SK-N-SH treated with all-trans-retinoic acid at 6 μM for 48 hours (cell line): ENCODE measurements at regions not wholly inside any gene's neighbourhood (a gene's known extent, or its start where the extent isn't known, plus 50 kb on each side); places are given as distances from the start of the nearest gene placed in this dataset.

Experiments
- CREB5 ChIP-seq: fragments of 250-450 bp; sonication (Bioruptor Pico); IDR thresholded peaks from 2 replicates; pipeline ENCODE4 v1.5.1; 2020; ENCODE audit warnings: low read depth, mild to moderate bottlenecking, moderate library complexity
- PATZ1 ChIP-seq: fragments of 250-450 bp; sonication (Bioruptor Pico); IDR thresholded peaks from 2 replicates; pipeline ENCODE4 v1.8.0; 2020; ENCODE audit warnings: mild to moderate bottlenecking, moderate library complexity, borderline replicate concordance
- PPARA ChIP-seq: fragments of 250-450 bp; sonication (Bioruptor Pico); IDR thresholded peaks from 2 replicates; pipeline ENCODE4 v1.5.0; 2020; ENCODE audit warnings: mild to moderate bottlenecking, borderline replicate concordance
- RARB ChIP-seq: fragments of 250-450 bp; sonication (Bioruptor Pico); IDR thresholded peaks from 2 replicates; pipeline ENCODE4 v1.8.0; 2021; ENCODE audit warnings: mild to moderate bottlenecking, moderate library complexity
- SNAI2 ChIP-seq: fragments of 250-450 bp; sonication (Bioruptor Pico); IDR thresholded peaks from 2 replicates; pipeline ENCODE4 v1.5.0; 2020; ENCODE audit warnings: mild to moderate bottlenecking, moderate library complexity
- TCF4 ChIP-seq: fragments of 250-450 bp; sonication (Bioruptor Pico); IDR thresholded peaks from 2 replicates; pipeline ENCODE4 v1.8.0; 2021; ENCODE audit warnings: mild to moderate bottlenecking, moderate library complexity, borderline replicate concordance
- ZFP3 ChIP-seq: fragments of 250-450 bp; sonication (Bioruptor Pico); IDR thresholded peaks from 2 replicates; pipeline ENCODE4 v1.5.0; 2020; ENCODE audit warnings: mild to moderate bottlenecking, moderate library complexity
- ZNF565 ChIP-seq: fragments of 450-650 bp; formaldehyde crosslinking; conservative IDR thresholded peaks from 2 replicates; pipeline ENCODE4 v1.5.0; 2020; ENCODE audit warnings: low read depth, mild to moderate bottlenecking, moderate library complexity
- TF ChIP-seq, protein P1 (sequence below): fragments of 250-450 bp; sonication (Bioruptor Pico); IDR thresholded peaks from 2 replicates; pipeline ENCODE4 v1.8.0; 2021; ENCODE audit warnings: low read depth, mild to moderate bottlenecking, moderate library complexity, borderline replicate concordance

GRCh38 chr3:145522893-145523651 lies 637.9 kb downstream of the PLOD2 start:
- TF ChIP-seq, protein P1, sequence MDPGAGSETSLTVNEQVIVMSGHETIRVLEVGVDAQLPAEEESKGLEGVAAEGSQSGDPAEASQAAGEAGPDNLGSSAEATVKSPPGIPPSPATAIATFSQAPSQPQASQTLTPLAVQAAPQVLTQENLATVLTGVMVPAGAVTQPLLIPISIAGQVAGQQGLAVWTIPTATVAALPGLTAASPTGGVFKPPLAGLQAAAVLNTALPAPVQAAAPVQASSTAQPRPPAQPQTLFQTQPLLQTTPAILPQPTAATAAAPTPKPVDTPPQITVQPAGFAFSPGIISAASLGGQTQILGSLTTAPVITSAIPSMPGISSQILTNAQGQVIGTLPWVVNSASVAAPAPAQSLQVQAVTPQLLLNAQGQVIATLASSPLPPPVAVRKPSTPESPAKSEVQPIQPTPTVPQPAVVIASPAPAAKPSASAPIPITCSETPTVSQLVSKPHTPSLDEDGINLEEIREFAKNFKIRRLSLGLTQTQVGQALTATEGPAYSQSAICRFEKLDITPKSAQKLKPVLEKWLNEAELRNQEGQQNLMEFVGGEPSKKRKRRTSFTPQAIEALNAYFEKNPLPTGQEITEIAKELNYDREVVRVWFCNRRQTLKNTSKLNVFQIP: no peak
- no peak for TF ChIP-seq PPARA (CRISPR knock-in tag)
- no peak for TF ChIP-seq CREB5 (CRISPR knock-in tag)
- TF ChIP-seq SNAI2 (CRISPR knock-in tag): no peak
- TF ChIP-seq ZFP3 (CRISPR knock-in tag): no peak
- no peak for TF ChIP-seq ZNF565 (CRISPR knock-in tag)
- no peak for TF ChIP-seq TCF4
- no peak for TF ChIP-seq RARB
- TF ChIP-seq PATZ1 (CRISPR knock-in tag): no peak
